NCI-H446 (cell line): ENCODE measurements at regions not wholly inside any gene's neighbourhood (a gene's known extent, or its start where the extent isn't known, plus 50 kb on each side); places are given as distances from the start of the nearest gene placed in this dataset.
"Not testable (repeated sequence)": the region's sequence is repeated elsewhere in the genome, so short reads cannot be mapped to it uniquely, and the experiment has no call there.

ENCODE experiments used
- DNase-seq, 2 experiments: peaks; one replicate each; lab custom pipeline; 2025; lab: John Stamatoyannopoulos, UW

- peak in 1 of 2 experiments; percentile 4 for DNase-seq
Measured at GRCh38 chr4:173091362-173091761, 77.2 kb upstream of the GALNT7 start.

DNA sequence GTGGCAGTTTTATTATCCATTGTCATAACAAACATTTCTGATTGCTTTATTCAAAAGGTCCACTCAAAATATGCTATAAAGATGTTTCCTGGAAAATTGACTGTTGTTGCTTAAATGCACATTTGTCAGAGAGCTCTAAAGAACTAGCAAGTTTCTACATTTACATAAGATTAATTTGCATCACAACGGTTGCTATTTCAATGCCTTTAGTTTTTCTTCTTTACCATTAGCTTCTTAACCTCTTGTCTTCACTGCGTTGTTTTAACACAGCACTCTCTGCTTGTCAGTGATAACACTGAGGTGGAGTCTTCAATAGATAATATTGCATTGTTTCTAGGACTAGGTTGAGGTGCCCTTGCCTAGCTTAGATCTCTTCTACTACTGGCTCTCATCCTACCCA is 76.7 kb upstream of the GALNT7 start:
- no peak for DNase-seq

DNA sequence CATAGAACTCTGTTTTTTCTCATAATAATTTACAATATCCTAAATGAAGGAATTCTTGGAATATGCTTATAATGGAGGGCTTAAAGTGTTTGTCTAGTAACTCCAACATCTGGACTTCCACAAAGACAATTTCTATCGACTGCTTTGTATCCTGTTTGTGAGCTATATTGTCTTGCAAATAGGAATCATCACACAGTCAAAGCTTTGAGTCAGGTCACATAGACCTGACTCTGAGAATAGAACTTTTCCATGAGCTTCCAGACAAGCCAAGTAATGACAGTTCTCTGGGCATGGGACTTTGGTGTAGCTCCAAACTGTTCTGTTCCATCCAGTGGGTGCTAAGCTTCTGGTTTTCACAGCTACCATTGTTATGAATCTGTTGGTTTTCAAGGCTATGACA is 75.2 kb upstream of the GALNT7 start:
- DNase-seq: no peak

GRCh38 chr4:173094739-173095421 is 73.7 kb upstream of the GALNT7 start:
- no peak for DNase-seq

- DNase-seq: not testable (repeated sequence)
Measured at GRCh38 chr4:173099447-173099846, 69.2 kb upstream of the GALNT7 start.

DNA sequence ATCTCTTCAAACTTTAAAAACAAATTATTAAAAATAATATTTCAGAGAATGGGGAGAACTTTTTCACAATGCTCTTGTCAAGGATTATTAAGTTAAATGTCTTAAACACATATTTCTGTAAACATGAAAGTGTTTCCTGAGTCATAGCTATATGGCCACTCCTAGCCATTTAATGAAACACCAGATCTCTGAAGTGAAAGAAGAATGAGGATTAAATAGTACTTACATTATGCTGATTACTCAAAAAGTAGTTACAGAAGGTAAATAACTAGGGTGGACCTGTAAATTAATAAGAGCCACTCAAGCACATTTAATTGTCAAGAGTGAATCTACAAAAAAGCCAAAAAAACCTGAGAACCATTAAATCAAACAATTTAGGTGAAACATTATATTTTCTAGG is 57.6 kb upstream of the GALNT7 start:
- no peak for DNase-seq

- DNase-seq: not testable (repeated sequence)
Measured at GRCh38 chr4:173117430-173117829, 51.2 kb upstream of the GALNT7 start.
